ENCODE measurements at regions not wholly inside any gene's neighbourhood (a gene's known extent, or its start where the extent isn't known, plus 50 kb on each side); places are given as distances from the start of the nearest gene placed in this dataset.
"Not testable (repeated sequence)": the region's sequence is repeated elsewhere in the genome, so short reads cannot be mapped to it uniquely, and the experiment has no call there.

DNA sequence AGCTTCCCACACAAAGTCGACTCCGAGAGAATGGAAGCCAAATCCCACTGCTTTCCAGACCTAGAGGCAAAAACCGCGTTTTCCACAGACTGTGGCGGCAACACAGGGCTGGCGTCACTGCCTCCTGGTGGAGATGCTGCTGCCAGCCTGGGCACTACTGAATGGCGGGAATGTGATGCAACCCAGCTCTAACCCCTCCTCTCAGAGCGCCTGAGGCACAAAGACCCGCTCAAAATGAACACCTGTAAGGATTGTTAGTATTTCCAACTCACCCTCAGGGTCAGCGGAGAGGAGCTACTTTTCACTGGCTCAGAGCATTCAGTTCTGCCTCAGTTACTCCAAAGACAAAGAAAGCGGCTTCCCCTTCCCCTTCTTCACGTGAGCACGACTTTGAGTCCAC lies 548.0 kb upstream of the SALL3 start:
- Histone ChIP-seq H3K4me2 (ENCODE audit: extremely low read depth, insufficient read depth, low read length) (no peak overlapping the region), H4K20me1 (ENCODE audit: control insufficient read depth, extremely low read depth, insufficient read depth, low read length) (no peaks in the 10 kb centered on the region), H3K9me3 (ENCODE audit: control insufficient read depth, insufficient read depth, low read depth, low read length) (no peaks in the 10 kb centered on the region), H3K4me3 (replicated peaks in 1 of 4; ENCODE audit: control extremely low read depth in 1 of 4, insufficient read depth in 1 of 4, low read depth in 3 of 4, low read length in 4 of 4) (no peak overlapping the region), H3K27ac (ENCODE audit: insufficient read depth, low read length) (no peak overlapping the region), H3K79me2 (ENCODE audit: control insufficient read depth, insufficient read depth, low read length) (no peaks in the 10 kb centered on the region), H3K9ac (ENCODE audit: insufficient read depth, low read length) (no peak overlapping the region), H2AFZ (ENCODE audit: low read length) (no peak overlapping the region), H3K27me3 (ENCODE audit: control insufficient read depth, insufficient read depth, low read length) (no peaks in the 10 kb centered on the region), H3K4me1 (ENCODE audit: control insufficient read depth, extremely low read depth, insufficient read depth, low read length) (no peaks in the 10 kb centered on the region), H3K36me3 (ENCODE audit: control insufficient read depth, insufficient read depth, low read length) (no peaks in the 10 kb centered on the region)
- TF ChIP-seq, protein P1, sequence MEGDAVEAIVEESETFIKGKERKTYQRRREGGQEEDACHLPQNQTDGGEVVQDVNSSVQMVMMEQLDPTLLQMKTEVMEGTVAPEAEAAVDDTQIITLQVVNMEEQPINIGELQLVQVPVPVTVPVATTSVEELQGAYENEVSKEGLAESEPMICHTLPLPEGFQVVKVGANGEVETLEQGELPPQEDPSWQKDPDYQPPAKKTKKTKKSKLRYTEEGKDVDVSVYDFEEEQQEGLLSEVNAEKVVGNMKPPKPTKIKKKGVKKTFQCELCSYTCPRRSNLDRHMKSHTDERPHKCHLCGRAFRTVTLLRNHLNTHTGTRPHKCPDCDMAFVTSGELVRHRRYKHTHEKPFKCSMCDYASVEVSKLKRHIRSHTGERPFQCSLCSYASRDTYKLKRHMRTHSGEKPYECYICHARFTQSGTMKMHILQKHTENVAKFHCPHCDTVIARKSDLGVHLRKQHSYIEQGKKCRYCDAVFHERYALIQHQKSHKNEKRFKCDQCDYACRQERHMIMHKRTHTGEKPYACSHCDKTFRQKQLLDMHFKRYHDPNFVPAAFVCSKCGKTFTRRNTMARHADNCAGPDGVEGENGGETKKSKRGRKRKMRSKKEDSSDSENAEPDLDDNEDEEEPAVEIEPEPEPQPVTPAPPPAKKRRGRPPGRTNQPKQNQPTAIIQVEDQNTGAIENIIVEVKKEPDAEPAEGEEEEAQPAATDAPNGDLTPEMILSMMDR (conservative IDR thresholded peaks at IDR 0.05 in 1 of 2, IDR thresholded peaks at IDR 0.05 in 1 of 2; ENCODE audit: low read depth in 1 of 2, low read length in 2 of 2), result no peak
- no peak for TF ChIP-seq EZH2 (IDR thresholded peaks at IDR 0.05; ENCODE audit: low read length, missing control alignments)
- DNase-seq (ENCODE audit: low read depth in 2 of 2), result no peak

DNA sequence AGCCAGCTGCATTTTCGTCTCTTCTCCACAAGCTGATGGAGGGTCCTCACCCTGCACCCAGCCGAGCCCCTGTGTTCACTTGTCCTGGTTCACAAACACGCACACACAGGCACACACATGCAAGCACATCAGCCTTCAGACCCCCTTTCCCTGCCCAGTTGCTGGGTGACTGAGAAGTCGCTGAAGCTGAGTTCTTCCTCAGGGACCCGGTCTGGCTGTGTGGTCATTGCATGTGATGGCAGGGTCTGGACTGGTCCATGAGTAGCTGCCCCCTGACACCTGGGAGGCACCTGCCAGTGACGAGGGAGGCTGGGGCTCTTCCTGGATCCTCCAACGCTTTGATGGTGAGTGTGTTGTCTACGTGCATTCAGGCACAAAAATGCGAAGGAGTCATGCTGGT lies 546.1 kb upstream of the SALL3 start:
- DNase-seq (ENCODE audit: low read depth in 2 of 2), result no peak
- Histone ChIP-seq H3K27ac (ENCODE audit: insufficient read depth, low read length) (no peak overlapping the region), H3K79me2 (ENCODE audit: control insufficient read depth, insufficient read depth, low read length) (no peaks in the 10 kb centered on the region), H3K4me3 (replicated peaks in 1 of 4; ENCODE audit: control extremely low read depth in 1 of 4, insufficient read depth in 1 of 4, low read depth in 3 of 4, low read length in 4 of 4) (no peak overlapping the region), H3K27me3 (ENCODE audit: control insufficient read depth, insufficient read depth, low read length) (no peaks in the 10 kb centered on the region), H3K9me3 (ENCODE audit: control insufficient read depth, insufficient read depth, low read depth, low read length) (no peaks in the 10 kb centered on the region), H3K36me3 (ENCODE audit: control insufficient read depth, insufficient read depth, low read length) (no peaks in the 10 kb centered on the region), H3K4me1 (ENCODE audit: control insufficient read depth, extremely low read depth, insufficient read depth, low read length) (no peaks in the 10 kb centered on the region), H2AFZ (ENCODE audit: low read length) (no peak overlapping the region), H3K4me2 (ENCODE audit: extremely low read depth, insufficient read depth, low read length) (no peak overlapping the region), H3K9ac (ENCODE audit: insufficient read depth, low read length) (no peak overlapping the region), H4K20me1 (ENCODE audit: control insufficient read depth, extremely low read depth, insufficient read depth, low read length) (no peaks in the 10 kb centered on the region)
- TF ChIP-seq EZH2 (IDR thresholded peaks at IDR 0.05; ENCODE audit: low read length, missing control alignments), result no peak
- TF ChIP-seq, protein P1 (conservative IDR thresholded peaks at IDR 0.05 in 1 of 2, IDR thresholded peaks at IDR 0.05 in 1 of 2; ENCODE audit: low read depth in 1 of 2, low read length in 2 of 2), result no peak

DNA sequence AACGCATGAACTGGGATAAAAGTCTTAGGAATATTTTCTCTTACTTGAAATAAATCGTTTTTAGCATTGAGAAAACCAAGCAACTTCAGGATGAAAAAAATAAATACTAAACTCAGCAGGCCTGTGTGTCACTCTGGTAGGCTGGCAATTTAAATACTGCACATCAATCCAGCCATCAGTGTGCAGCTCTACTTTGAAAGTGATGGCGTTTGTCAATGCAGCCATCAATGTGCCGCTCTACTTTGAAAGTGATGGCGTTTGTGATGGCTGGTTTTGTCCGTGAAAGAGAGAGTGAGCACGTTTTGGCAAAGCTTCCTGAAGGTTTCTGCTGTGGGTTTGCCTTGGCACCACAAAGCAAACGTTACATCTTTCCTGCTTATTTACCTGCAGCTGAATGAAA lies 543.5 kb upstream of the SALL3 start:
- no peak overlapping the region for H3K27ac ChIP-seq (ENCODE audit: insufficient read depth, low read length)
- H3K27me3 ChIP-seq (ENCODE audit: control insufficient read depth, insufficient read depth, low read length), result no peaks in the 10 kb centered on the region
- TF ChIP-seq, protein P1 (conservative IDR thresholded peaks at IDR 0.05 in 1 of 2, IDR thresholded peaks at IDR 0.05 in 1 of 2; ENCODE audit: low read depth in 1 of 2, low read length in 2 of 2), result no peak
- TF ChIP-seq EZH2 (IDR thresholded peaks at IDR 0.05; ENCODE audit: low read length, missing control alignments), result no peak
- H3K9me3 ChIP-seq (ENCODE audit: control insufficient read depth, insufficient read depth, low read depth, low read length), result no peaks in the 10 kb centered on the region
- H3K4me3 ChIP-seq (replicated peaks in 1 of 4; ENCODE audit: control extremely low read depth in 1 of 4, insufficient read depth in 1 of 4, low read depth in 3 of 4, low read length in 4 of 4), result no peak overlapping the region
- H4K20me1 ChIP-seq (ENCODE audit: control insufficient read depth, extremely low read depth, insufficient read depth, low read length), result no peaks in the 10 kb centered on the region
- no peaks in the 10 kb centered on the region for H3K4me1 ChIP-seq (ENCODE audit: control insufficient read depth, extremely low read depth, insufficient read depth, low read length)
- H3K4me2 ChIP-seq (ENCODE audit: extremely low read depth, insufficient read depth, low read length), result no peak overlapping the region
- no peaks in the 10 kb centered on the region for H3K36me3 ChIP-seq (ENCODE audit: control insufficient read depth, insufficient read depth, low read length)
- no peak overlapping the region for H2AFZ ChIP-seq (ENCODE audit: low read length)
- no peak for DNase-seq (ENCODE audit: low read depth in 2 of 2)
- H3K9ac ChIP-seq (ENCODE audit: insufficient read depth, low read length), result no peak overlapping the region
- H3K79me2 ChIP-seq (ENCODE audit: control insufficient read depth, insufficient read depth, low read length), result no peaks in the 10 kb centered on the region

DNA sequence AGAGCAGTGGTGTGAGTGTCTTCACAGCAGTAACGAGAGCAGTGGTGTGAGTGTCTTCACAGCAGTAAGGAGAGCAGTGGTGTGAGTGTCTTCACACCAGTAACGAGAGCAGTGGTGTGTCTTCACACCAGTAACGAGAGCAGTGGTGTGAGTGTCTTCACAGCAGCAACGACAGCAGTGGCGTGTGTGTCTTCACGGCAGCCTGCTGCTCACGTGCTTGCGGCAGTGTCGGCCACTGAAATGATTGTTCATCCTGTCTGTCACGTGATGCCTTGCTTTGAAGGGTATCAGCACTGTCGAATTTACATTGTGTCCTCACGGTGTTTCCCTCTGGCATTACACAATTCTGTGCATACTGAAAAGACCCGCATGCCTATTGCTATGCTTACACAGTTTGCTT lies 541.4 kb upstream of the SALL3 start:
- not testable (repeated sequence) for H4K20me1 ChIP-seq (ENCODE audit: control insufficient read depth, extremely low read depth, insufficient read depth, low read length); H3K79me2 ChIP-seq (ENCODE audit: control insufficient read depth, insufficient read depth, low read length); H3K4me2 ChIP-seq (ENCODE audit: extremely low read depth, insufficient read depth, low read length); H3K4me1 ChIP-seq (ENCODE audit: control insufficient read depth, extremely low read depth, insufficient read depth, low read length); H3K4me3 ChIP-seq (replicated peaks in 1 of 4; ENCODE audit: control extremely low read depth in 1 of 4, insufficient read depth in 1 of 4, low read depth in 3 of 4, low read length in 4 of 4); H3K9me3 ChIP-seq (ENCODE audit: control insufficient read depth, insufficient read depth, low read depth, low read length); H3K9ac ChIP-seq (ENCODE audit: insufficient read depth, low read length); H3K27ac ChIP-seq (ENCODE audit: insufficient read depth, low read length); H3K27me3 ChIP-seq (ENCODE audit: control insufficient read depth, insufficient read depth, low read length); DNase-seq (ENCODE audit: low read depth in 2 of 2); H3K36me3 ChIP-seq (ENCODE audit: control insufficient read depth, insufficient read depth, low read length); H2AFZ ChIP-seq (ENCODE audit: low read length)

Data from fibroblast of lung (primary cell).